ENCODE measurements at regions not wholly inside any gene's neighbourhood (a gene's known extent, or its start where the extent isn't known, plus 50 kb on each side); places are given as distances from the start of the nearest gene placed in this dataset.

DNA sequence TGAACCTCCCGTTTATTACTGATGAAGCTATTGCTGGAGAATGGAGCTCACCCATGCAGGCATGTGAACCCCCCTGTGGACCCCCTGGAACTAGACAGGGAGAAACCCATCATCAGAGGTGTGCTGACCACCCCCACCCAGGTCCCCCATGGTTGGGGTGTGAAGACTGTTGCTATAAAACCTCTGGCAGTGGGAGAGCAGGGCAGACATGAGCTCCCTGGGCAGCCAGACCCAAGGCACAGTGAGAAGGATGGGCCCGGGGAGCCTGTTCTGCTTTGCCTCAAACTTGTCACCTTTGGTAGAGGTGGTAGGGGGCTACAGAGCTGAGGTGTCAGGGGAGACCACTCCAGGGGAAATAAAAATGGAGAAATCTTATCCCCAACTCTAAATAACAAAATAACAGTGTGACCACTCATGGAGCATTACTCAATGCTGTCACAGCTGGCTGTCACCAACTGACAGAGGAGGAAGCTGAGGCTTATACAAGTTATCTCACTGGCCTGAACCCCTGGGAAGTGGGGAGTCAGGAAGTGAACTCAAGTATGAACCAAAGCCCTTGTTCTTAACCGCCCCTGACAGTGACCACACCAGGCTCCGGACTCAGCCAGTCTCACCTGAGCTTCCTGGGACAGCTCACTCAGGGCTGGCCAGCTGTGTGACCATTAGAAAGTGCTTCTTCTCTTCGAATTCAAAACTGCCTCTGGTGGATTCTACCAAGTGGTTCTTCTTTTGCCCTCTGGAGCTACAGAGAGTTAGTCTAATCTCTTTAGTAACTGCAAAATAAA is 698.8 kb downstream of the MATN1 start:
- TF ChIP-seq SUZ12 (IDR thresholded peaks at IDR 0.05; ENCODE audit: extremely low read depth, insufficient read depth, insufficient read length) (no peak), ZNF274 (IDR thresholded peaks at IDR 0.05; ENCODE audit: low read depth, low read length) (no peak), YY1 (IDR thresholded peaks at IDR 0.05; ENCODE audit: insufficient read depth, insufficient read length) (no peak)
- DNase-seq (ENCODE audit: low read depth, low spot score) = no peak
- H3K36me3 ChIP-seq (ENCODE audit: insufficient read depth, insufficient read length, low read length) = no peaks in the 10 kb centered on the region
- peaks cover 34% of the 10 kb centered on the region for H3K9me3 ChIP-seq (ENCODE audit: insufficient read depth, low read length)
- no peaks in the 10 kb centered on the region for H3K4me1 ChIP-seq (ENCODE audit: insufficient read depth, insufficient read length)
- no peak overlapping the region for H3K9ac ChIP-seq (ENCODE audit: insufficient read length, low read depth)
- H3K4me3 ChIP-seq (ENCODE audit: insufficient read length, low read depth) = no peak overlapping the region
- H3K27me3 ChIP-seq (ENCODE audit: insufficient read depth, insufficient read length) = no peaks in the 10 kb centered on the region

GRCh38 chr1:30023339-30024022 is 699.9 kb downstream of the MATN1 start:
- H3K4me3 ChIP-seq (ENCODE audit: insufficient read length, low read depth) = no peak overlapping the region
- TF ChIP-seq SUZ12 (IDR thresholded peaks at IDR 0.05; ENCODE audit: extremely low read depth, insufficient read depth, insufficient read length) (no peak), YY1 (IDR thresholded peaks at IDR 0.05; ENCODE audit: insufficient read depth, insufficient read length) (no peak), ZNF274 (IDR thresholded peaks at IDR 0.05; ENCODE audit: low read depth, low read length) (no peak)
- H3K27me3 ChIP-seq (ENCODE audit: insufficient read depth, insufficient read length) = no peaks in the 10 kb centered on the region
- H3K9ac ChIP-seq (ENCODE audit: insufficient read length, low read depth) = no peak overlapping the region
- peaks cover 43% of the 10 kb centered on the region for H3K9me3 ChIP-seq (ENCODE audit: insufficient read depth, low read length)
- no peaks in the 10 kb centered on the region for H3K36me3 ChIP-seq (ENCODE audit: insufficient read depth, insufficient read length, low read length)
- DNase-seq (ENCODE audit: low read depth, low spot score) = no peak
- H3K4me1 ChIP-seq (ENCODE audit: insufficient read depth, insufficient read length) = no peaks in the 10 kb centered on the region

- H3K9ac ChIP-seq (ENCODE audit: insufficient read length, low read depth) = no peak overlapping the region
- TF ChIP-seq SUZ12 (IDR thresholded peaks at IDR 0.05; ENCODE audit: extremely low read depth, insufficient read depth, insufficient read length) (no peak), ZNF274 (IDR thresholded peaks at IDR 0.05; ENCODE audit: low read depth, low read length) (no peak), YY1 (IDR thresholded peaks at IDR 0.05; ENCODE audit: insufficient read depth, insufficient read length) (no peak)
- no peak overlapping the region for H3K4me3 ChIP-seq (ENCODE audit: insufficient read length, low read depth)
- no peaks in the 10 kb centered on the region for H3K36me3 ChIP-seq (ENCODE audit: insufficient read depth, insufficient read length, low read length)
- no peaks in the 10 kb centered on the region for H3K4me1 ChIP-seq (ENCODE audit: insufficient read depth, insufficient read length)
- H3K9me3 ChIP-seq (ENCODE audit: insufficient read depth, low read length) = peaks cover 28% of the 10 kb centered on the region
- H3K27me3 ChIP-seq (ENCODE audit: insufficient read depth, insufficient read length) = no peaks in the 10 kb centered on the region
- no peak for DNase-seq (ENCODE audit: low read depth, low spot score)
Observed at GRCh38 chr1:30014031-30014430, 709.4 kb downstream of the MATN1 start.

DNA sequence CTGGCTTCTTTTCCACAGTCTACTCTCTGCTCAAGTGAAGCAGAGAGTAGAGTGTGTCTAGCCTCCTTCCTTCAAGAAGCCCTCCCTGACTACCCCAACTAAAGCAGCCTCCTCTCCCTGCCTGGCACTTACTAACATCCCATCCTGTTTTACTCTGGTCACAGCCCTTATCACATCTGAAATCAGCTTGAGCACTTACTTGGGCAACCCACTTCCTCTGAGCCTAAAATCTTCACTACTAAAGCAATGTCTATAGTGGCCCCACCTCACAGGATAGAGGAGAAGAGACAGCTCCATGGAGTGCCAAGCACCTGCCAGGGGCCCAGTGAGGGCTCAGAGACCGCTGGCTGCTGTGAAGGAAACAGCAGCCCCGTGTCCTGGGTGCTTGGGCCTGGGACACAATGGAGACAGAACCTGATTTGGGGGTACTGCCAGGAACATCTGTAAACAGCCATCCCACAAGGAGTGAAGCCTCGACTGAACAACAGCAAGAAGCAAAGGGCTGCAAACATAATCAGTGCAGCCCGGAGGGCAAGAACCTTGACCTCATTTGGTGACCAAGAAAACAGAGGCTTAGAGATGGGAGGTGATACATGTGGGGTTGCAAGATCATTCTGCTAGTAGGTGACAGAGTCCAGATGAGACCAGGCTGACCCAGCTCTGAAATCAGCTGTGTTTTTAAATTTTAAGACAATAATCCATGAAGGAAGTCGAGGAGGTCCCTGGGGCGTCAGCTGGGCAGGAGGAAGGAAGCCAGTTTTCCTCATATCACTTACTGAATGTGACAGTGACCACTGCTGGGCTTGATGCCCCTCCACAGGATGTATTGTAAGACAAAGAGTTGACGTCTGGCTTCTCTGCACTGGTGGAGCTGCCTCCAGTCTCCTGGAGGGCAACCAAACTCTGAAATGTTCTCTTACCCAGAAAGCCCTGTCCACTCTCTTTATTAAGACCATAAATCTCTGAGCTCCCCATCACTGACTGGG is 710.6 kb downstream of the MATN1 start:
- H3K9ac ChIP-seq (ENCODE audit: insufficient read length, low read depth) = no peak overlapping the region
- DNase-seq (ENCODE audit: low read depth, low spot score) = no peak
- H3K9me3 ChIP-seq (ENCODE audit: insufficient read depth, low read length) = peaks cover 18% of the 10 kb centered on the region

DNA sequence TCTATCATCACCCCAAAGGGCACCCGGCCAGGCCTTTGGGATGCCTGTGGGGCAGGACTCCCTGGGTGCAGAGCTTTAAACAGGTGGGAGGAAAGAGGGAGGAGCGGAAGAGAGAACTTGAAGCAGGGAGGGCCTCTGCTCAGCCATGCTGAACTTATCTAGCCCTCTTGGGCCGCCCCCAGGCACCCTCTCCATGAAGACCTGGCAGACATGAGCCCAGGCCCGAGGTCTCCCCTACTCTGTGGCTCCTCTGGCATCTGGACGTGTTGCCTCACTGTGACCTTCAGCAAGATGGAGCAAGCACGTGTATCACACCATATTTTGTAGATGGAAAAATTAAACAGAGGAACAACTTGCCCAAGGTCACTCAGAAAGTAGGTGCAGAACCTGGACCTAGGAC is 711.4 kb downstream of the MATN1 start:
- H3K9ac ChIP-seq (ENCODE audit: insufficient read length, low read depth) = no peak overlapping the region
- H3K27me3 ChIP-seq (ENCODE audit: insufficient read depth, insufficient read length) = no peaks in the 10 kb centered on the region
- no peak overlapping the region for H3K4me3 ChIP-seq (ENCODE audit: insufficient read length, low read depth)
- peaks cover 15% of the 10 kb centered on the region; the same call in 1 of the 2 replicates for H3K9me3 ChIP-seq (ENCODE audit: insufficient read depth, low read length)
- peaks cover 4% of the 10 kb centered on the region for H3K4me1 ChIP-seq (ENCODE audit: insufficient read depth, insufficient read length)
- no peak for DNase-seq (ENCODE audit: low read depth, low spot score)
- TF ChIP-seq SUZ12 (IDR thresholded peaks at IDR 0.05; ENCODE audit: extremely low read depth, insufficient read depth, insufficient read length) (no peak), ZNF274 (IDR thresholded peaks at IDR 0.05; ENCODE audit: low read depth, low read length) (no peak), YY1 (IDR thresholded peaks at IDR 0.05; ENCODE audit: insufficient read depth, insufficient read length) (no peak)
- no peaks in the 10 kb centered on the region for H3K36me3 ChIP-seq (ENCODE audit: insufficient read depth, insufficient read length, low read length)

More for the DNA sequence above, 710.6 kb downstream of the MATN1 start:
- no peaks in the 10 kb centered on the region for H3K27me3 ChIP-seq (ENCODE audit: insufficient read depth, insufficient read length)
- no peaks in the 10 kb centered on the region for H3K36me3 ChIP-seq (ENCODE audit: insufficient read depth, insufficient read length, low read length)
- H3K4me3 ChIP-seq (ENCODE audit: insufficient read length, low read depth) = no peak overlapping the region
- TF ChIP-seq SUZ12 (IDR thresholded peaks at IDR 0.05; ENCODE audit: extremely low read depth, insufficient read depth, insufficient read length) = no peak
- no peak for TF ChIP-seq YY1 (IDR thresholded peaks at IDR 0.05; ENCODE audit: insufficient read depth, insufficient read length)
- TF ChIP-seq ZNF274 (IDR thresholded peaks at IDR 0.05; ENCODE audit: low read depth, low read length) = no peak
- peaks cover 4% of the 10 kb centered on the region for H3K4me1 ChIP-seq (ENCODE audit: insufficient read depth, insufficient read length)

DNA sequence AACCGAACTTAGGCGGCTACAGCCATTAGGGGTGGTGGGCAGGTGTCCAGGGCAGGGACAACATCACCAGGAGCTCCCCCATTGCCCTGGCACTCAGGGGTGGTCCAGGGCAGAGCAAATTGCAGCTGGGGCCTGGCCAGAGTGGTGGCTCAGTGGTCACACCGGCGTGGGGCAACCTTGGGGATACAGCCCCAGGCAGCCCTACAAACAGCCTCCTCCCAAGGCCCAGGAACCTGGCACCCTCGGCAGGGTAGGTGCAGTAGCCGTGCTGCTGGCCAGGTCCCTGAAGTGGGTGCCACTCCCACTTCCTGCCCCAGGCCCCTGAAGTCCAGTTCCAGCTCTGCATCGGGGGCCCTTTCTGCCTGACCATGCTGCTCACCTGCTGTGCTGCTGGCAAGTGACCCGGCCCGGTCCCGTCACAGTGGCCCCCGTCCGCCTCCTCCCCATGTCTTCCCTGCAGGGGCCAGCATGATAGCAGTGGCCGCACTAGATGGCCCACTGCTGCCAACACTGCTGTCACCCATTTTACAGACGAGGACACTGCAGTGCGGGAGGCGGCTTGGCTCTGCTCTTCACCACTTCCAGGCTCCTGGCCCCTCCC is 712.8 kb downstream of the MATN1 start:
- no peak overlapping the region for H3K9ac ChIP-seq (ENCODE audit: insufficient read length, low read depth)
- DNase-seq (ENCODE audit: low read depth, low spot score) = no peak
- H3K4me3 ChIP-seq (ENCODE audit: insufficient read length, low read depth) = no peak overlapping the region
- H3K9me3 ChIP-seq (ENCODE audit: insufficient read depth, low read length) = peaks cover 15% of the 10 kb centered on the region; the same call in 1 of the 2 replicates
- no peaks in the 10 kb centered on the region for H3K36me3 ChIP-seq (ENCODE audit: insufficient read depth, insufficient read length, low read length)
- H3K4me1 ChIP-seq (ENCODE audit: insufficient read depth, insufficient read length) = peaks cover 5% of the 10 kb centered on the region
- TF ChIP-seq SUZ12 (IDR thresholded peaks at IDR 0.05; ENCODE audit: extremely low read depth, insufficient read depth, insufficient read length) (no peak), ZNF274 (IDR thresholded peaks at IDR 0.05; ENCODE audit: low read depth, low read length) (no peak)
- no peaks in the 10 kb centered on the region for H3K27me3 ChIP-seq (ENCODE audit: insufficient read depth, insufficient read length)

Measured in NT2/D1 (cell line).